Suppressor macrophage treated with lipopolysaccharide for 4 hours (primary cell): ENCODE measurements at regions not wholly inside any gene's neighbourhood (a gene's known extent, or its start where the extent isn't known, plus 50 kb on each side); places are given as distances from the start of the nearest gene placed in this dataset.

Source experiments
- DNase-seq: peaks from one replicate; pipeline ENCODE4 v3.0.0-alpha.2; 2020

- no peak for DNase-seq
These were observed 150.1 kb upstream of the MPDZ start for GRCh38 chr9:13429301-13430190.

DNA sequence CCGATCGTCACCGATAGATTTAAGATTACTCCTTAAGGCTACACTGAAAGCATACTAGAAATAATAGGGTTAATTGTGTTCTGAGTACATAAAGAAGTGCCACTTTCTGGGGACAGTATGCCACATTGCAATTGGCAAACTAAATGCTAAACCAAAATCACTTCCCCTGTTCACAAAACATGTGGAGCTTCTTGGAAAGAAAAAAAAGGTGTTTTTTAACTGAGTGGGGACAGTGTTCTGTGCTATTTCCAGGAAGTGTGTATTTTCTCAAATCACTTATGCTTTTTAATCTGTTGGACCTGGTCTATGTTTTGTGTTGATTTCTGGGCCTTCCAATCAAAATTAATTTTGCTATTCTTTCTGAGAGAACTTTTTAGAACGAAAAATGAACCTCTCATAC lies 149.3 kb upstream of the MPDZ start:
- DNase-seq: no peak

- peak; percentile 57 for DNase-seq
These were observed 148.1 kb upstream of the MPDZ start for GRCh38 chr9:13427587-13427986.

GRCh38 chr9:13426606-13427005 lies 147.1 kb upstream of the MPDZ start:
- no peak for DNase-seq

GRCh38 chr9:13424872-13425271 lies 145.4 kb upstream of the MPDZ start:
- DNase-seq: no peak

DNA sequence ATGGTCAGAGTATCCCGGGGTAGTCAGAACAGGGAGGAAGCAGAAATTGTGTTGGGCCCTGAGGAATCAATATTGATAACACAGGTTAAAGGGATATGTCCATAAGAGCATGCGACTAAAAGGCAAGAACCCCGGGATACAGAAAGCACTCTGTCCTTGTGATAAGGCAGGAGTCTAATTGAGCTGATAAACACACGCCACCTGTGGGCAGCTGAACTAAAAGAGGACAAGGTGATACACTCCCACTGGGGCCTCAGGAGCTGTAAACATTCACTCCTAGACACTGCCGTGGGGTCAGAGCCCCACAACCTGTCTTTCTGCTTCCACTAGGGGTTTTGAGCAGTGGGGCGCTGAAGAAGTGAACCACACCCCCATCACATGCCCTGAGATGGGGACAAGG lies 144.7 kb upstream of the MPDZ start:
- DNase-seq: no peak

- DNase-seq: no peak
These were observed 134.9 kb upstream of the MPDZ start for GRCh38 chr9:13414349-13414748.

DNA sequence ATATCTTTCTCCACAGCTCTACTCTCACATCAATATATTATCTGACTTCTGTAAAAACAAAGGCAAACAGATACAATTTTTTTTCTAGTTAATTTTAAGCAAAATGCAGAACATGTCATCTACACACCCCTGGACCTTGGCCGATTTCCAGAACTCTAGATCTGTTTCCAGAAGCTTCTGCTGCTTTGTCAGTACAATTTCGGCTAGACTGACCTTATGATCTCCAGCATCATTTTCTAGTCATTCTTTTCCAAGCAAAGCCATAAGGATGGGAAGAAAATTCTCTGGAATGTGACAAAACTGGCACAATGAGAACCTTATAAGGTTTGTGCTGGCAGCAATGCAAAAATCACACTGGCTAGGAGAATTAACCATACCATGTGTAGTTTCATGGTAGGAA lies 132.8 kb upstream of the MPDZ start:
- no peak for DNase-seq

DNA sequence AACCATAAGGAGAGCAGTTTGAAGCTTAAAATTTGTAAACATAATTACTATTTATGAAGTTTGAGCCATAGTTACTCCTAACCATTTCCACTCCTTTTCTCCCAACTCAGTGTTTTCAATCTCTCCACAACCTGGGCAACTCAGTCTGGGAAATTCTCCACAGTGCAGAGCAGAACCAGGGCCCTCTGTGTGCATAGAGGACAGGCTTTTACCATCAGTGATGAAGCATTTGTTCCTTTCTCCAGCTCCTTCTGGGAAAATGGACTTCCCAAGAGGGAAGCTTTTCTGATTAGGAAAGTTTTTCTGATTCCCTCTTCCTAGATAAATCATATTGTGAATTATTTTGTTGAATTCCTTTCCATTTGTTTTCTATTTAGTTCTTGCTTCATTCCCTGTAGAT lies 132.3 kb upstream of the MPDZ start:
- DNase-seq: no peak

DNA sequence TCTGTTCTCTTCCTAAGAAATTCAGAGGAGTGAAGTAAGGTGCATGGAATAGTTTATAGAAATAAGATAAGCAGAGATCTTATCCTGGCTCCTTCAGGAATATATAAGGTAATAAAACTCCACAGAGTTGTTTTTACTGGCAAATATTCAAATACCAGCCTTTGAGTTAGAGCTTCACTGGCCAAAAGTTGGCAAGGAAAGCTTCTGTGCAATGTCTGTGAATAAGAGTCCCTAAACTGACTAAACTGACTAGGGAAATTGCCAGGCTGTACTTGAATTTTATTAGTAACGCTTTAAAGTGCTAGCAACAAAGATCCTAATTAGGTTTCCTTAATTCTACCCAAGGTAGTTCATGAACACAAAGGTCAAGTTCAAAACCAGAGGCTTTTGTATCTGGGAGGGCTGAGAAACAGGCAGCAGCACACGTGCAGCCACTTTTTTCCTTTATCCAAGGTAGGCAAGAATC lies 131.1 kb upstream of the MPDZ start:
- DNase-seq: no peak

GRCh38 chr9:13397661-13398060 lies 118.2 kb upstream of the MPDZ start:
- no peak for DNase-seq

GRCh38 chr9:13397220-13397619 lies 117.7 kb upstream of the MPDZ start:
- no peak for DNase-seq

- no peak for DNase-seq
These were observed 116.9 kb upstream of the MPDZ start for GRCh38 chr9:13396418-13396817.

DNA sequence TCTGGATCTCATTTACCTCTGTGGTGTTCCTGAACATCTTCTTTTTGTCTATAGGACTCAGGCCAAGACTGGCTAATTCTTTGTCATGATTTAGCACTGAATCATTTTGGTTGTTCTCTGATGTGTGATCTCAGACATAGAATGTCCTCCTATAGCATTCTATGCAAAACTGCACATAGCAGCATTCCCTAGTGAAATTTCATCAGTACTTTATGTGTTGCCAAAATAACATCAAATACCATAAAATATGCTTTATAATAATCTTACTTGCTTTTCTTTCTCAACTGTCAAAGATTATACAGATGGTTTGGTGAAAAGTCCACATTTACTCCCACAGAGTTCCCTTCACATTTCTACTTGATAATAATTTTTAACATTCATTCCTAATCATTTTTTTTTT lies 115.7 kb upstream of the MPDZ start:
- DNase-seq: no peak

- DNase-seq: no peak
These were observed 108.7 kb upstream of the MPDZ start for GRCh38 chr9:13388157-13388556.

DNA sequence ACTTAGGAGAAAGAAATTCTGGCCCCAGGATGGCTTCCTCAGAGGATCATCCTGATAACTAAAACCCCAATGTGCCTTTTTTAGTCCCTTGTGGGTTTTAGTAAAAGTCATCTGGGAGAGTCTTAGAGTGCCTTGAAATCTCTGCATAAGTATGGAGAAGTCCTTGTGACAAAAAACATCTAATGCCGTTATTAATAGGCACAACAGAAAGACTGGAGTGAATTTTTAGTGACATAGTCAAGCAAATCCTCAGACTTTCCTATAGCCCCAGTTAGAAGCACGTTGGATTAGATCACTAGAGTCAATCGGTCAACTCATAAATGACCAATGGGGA lies 108.2 kb upstream of the MPDZ start:
- no peak for DNase-seq

GRCh38 chr9:13386935-13387733 lies 107.6 kb upstream of the MPDZ start:
- no peak for DNase-seq

DNA sequence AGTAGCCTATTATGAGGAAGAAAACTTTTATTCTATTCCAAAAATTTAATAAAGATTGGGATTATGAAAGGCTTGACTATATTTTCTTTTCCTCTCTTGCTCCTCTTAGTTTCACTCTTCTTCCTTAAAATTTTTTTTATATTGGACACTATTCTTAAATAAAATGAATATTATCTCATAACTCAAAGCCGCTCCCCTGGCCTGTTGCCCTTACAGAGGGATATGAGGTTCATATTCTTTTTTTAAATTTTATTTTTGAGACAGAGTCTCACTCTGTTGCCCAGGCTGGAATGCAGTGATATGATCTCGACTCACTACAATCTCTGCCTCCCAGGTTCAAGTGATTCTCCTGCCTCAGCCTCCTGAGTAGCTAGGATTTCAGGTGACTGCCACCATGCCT lies 106.8 kb upstream of the MPDZ start:
- DNase-seq: no peak

- no peak for DNase-seq
These were observed 104.4 kb upstream of the MPDZ start for GRCh38 chr9:13383855-13384254.

GRCh38 chr9:13383216-13383615 lies 103.7 kb upstream of the MPDZ start:
- no peak for DNase-seq

DNA sequence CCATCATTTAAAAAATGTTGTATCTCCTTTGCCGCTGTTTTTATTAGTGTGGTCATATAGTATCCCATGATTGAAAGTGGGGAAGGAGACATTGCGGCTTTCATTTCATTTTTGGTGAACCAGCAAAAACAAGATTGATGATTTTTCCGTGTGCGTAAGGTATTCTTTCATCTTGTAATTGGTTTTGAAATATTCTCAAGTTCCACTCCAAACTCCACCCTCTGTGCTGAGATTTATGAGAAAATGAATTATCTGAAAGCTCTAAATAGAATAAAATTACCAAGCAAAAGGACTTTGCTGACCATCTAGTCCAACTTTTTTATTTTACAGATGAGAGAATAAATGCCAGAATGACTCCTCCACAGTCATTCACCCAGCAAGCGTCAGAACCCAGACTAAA lies 103.1 kb upstream of the MPDZ start:
- DNase-seq: no peak

DNA sequence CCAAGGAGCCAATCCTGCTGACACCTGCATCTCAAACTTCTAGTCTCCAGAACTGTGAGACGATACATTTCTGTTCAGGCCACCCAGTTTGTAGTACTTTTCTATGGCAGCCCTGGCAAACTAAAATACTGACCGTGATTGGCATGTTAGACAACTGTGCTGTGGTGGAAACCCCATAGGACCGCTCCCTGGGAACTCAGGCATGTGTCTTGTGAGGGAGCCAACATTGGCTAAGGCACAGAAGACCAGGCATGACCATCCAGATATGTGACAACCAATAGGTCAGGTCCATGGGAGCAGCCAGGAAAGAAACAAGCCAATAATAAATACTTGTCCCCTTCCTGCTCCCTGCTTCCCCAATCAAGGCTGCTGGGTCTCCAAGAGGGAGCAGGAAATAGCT lies 101.4 kb upstream of the MPDZ start:
- DNase-seq: no peak

- no peak for DNase-seq
These were observed 98.7 kb upstream of the MPDZ start for GRCh38 chr9:13378154-13378553.

- no peak for DNase-seq
These were observed 97.9 kb upstream of the MPDZ start for GRCh38 chr9:13377171-13377925.
